ENCODE measurements at regions not wholly inside any gene's neighbourhood (a gene's known extent, or its start where the extent isn't known, plus 50 kb on each side); places are given as distances from the start of the nearest gene placed in this dataset.

GRCh38 chr18:37634516-37634915 lies 68.9 kb upstream of the CELF4 start (continued):
- TF ChIP-seq ATF2 (IDR thresholded peaks at IDR 0.05; ENCODE audit: low read length): no peak
- TF ChIP-seq CTBP2 (IDR thresholded peaks at IDR 0.05; ENCODE audit: borderline replicate concordance, insufficient read depth, insufficient read length, low read length): no peak
- no peak for TF ChIP-seq KDM5A (IDR thresholded peaks at IDR 0.05; ENCODE audit: low read length)
- no peak for TF ChIP-seq SIN3A (conservative IDR thresholded peaks at IDR 0.05 in 1 of 2, IDR thresholded peaks at IDR 0.05 in 1 of 2; ENCODE audit: low read depth in 1 of 2, low read length in 2 of 2)
- no peak for TF ChIP-seq CHD2 (IDR thresholded peaks at IDR 0.05; ENCODE audit: low read length)
- no peak for TF ChIP-seq JUND (IDR thresholded peaks at IDR 0.05; ENCODE audit: low read length)
- no peak for TF ChIP-seq BRCA1 (IDR thresholded peaks at IDR 0.05; ENCODE audit: low read depth, low read length)
- no peak for TF ChIP-seq HDAC6 (IDR thresholded peaks at IDR 0.05; ENCODE audit: low read depth, low read length)
- TF ChIP-seq, protein P1, sequence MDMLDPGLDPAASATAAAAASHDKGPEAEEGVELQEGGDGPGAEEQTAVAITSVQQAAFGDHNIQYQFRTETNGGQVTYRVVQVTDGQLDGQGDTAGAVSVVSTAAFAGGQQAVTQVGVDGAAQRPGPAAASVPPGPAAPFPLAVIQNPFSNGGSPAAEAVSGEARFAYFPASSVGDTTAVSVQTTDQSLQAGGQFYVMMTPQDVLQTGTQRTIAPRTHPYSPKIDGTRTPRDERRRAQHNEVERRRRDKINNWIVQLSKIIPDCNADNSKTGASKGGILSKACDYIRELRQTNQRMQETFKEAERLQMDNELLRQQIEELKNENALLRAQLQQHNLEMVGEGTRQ (IDR thresholded peaks at IDR 0.05; ENCODE audit: low read length): no peak

Measured in H1 (cell line).